8988T (cell line): ENCODE measurements at regions not wholly inside any gene's neighbourhood (a gene's known extent, or its start where the extent isn't known, plus 50 kb on each side); places are given as distances from the start of the nearest gene placed in this dataset.

Source experiments
- DNase-seq: peaks from one replicate; pipeline ENCODE4 v3.0.0; 2011

DNA sequence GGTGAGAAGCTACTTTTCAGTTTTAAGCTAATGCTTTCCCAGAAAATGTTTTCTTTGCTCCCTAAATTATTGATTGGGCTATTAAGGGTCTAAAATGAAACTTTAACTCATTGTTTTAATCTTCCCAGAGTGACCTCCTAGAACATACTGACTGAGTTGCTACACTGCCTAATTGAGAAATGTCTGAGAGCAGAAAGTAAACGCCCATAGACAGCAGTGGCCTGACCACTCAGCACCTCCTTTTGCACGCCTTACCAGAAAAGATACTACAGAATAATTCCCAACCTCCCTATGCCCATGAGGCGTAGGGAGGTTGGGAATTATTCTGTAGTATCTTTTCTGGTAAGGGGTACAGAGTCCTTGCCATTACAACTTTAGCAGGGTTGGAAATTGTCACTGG, 381.8 kb upstream of the LCORL start:
- no peak for DNase-seq

DNA sequence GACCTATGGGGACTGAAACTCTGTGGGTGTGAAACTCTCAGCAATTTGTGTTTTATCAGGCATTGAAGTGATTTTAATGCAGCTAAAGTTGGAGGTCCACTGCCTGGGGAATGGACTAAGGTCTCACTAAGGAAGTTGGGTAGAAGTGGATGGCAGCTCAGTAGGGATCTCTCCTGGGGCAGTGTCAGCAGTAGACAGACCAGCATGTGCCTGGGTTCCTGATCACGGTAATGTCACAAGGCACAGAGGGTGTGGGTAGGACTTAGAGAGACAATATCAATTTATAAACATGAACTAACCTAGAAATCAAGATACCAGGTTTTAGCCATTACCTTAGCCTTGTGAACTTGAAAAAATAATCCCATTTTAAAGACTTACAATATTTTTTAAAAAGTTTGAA, 380.3 kb upstream of the LCORL start:
- no peak for DNase-seq

DNA sequence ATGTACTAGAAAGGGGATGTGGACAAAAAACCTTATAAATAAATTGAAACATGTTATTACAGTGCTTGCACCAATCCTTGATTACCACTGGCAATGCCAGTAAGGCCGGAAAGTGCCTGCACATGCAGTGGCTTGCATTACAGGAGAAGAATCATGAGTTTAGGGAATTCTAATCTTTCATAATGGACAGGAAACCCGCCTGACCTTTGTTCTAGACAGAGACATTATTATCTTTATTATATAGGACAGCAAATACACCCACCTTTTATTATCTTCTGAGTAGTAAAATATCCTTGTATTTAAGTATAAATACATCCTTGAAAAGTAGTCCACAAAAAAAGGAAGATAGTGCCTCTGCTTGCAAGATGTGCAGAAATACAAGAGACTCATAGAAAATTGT, 379.9 kb upstream of the LCORL start:
- no peak for DNase-seq

DNA sequence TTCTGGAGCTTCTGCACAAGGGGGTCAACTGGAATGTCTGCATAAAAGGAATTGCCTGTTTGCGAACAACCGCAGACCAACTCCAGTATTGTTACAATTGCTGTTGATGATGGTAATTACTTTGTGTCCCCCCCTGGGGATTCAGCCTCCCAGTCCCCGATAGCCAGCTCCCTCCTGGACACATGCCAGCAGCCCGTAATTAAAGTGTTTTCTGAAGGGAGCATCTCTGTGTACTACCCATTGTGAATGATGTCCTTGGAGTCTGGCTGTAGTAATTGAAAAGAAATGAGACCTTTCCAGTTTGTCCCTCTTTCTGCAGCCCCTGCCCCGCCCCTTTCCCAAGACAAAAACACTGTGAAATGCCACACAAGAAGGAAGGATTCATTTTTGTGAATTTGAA, 377.1 kb upstream of the LCORL start:
- no peak for DNase-seq

DNA sequence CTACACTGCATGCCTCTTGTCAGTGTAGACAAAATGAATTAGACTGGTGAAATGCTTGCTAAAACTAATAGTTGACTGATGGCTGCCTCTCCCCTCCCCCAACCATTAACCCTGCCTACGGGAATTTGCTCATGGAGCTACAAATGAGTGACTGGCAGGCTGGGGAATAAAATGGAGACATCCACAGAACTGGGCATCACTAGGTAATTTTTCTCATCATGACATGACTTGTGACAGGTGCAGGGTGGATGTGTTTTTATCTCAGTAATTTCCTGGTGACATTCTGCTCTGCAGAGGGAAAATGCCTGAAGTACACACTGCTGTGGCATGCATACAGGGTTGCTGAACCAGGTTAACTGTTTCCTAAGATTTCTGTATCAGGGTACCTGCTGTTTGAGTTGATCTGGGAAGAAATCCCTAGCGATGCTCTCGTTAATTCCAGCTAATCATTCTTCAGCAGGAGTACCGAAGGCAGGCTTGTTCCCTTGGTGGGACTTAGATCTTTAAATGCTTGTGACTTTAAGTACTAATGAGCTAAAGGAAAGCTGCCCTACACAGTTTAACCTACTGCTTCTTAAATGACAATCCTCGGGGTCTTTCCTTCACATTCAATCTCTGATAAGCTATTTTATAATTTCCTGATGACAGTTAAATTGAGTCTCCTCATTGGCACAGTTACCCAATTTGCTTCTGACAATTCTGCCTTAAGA, 376.3 kb upstream of the LCORL start:
- DNase-seq = no peak

DNA sequence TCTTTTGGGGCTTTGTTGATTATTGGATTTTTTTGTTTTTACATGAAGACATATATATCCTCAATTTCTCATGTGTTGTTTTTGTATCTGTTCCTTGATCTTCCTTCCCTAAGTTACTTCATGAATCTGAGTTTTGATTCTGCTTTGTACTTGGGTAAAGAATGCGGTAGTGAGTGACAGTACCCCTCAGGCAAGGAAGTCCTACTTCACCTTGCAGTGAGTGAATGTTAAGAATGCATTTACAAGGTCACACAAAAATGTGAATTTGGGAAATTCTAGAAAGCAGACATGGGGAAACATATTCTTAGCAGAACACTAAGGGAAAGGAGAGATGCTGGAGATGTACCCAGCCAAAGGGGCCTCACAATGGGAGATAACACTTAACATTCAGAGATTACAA, 373.1 kb upstream of the LCORL start:
- DNase-seq = no peak

DNA sequence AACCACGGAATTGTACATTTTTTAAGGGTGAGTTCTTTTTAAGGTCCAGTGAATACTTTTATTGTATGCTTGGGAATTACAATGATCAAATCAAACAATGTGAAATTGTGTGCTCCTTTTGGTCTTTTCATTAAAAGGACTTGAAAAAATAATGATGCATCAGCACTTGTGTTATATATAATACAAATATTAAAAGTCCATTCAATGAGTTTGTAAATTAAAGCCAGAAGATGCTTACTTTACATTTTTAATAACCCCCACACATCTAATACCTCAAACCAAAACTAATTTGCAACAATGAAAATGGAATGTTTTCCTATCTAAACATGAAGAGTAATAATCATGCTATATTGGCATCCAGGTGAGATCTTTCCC, 369.8 kb upstream of the LCORL start:
- no peak for DNase-seq

DNA sequence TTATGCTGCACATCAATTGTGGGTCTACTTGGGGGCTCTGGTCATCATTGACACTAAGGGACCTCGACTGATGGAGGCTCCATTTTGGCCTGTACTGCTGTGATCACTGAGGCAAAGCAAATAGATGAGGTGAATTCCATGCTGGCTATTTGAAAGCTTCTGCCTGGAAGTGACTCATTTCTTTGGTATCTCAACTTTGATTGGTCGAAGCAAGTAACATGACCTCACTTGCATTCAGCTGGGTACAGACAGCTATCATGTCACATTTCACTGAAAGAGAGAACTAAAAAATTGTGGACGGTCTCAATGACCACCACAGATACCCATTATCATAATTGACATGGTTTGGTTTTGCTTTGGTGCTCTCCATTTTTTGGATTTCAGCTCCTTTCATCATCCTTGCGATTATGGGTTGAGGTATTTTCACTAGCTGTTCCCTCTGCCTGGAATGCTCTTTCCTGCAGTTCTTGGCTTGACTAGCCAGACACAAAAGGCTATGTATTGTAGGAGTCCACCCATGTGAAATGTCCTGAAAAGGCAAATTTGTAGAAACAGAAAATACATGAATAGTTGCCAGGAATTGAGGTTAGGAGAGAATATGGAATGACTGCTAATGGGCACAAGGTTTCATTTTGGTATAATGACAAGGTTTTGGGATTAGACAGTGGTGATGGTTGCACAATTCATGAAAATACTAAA, 369.2 kb upstream of the LCORL start:
- no peak for DNase-seq

DNA sequence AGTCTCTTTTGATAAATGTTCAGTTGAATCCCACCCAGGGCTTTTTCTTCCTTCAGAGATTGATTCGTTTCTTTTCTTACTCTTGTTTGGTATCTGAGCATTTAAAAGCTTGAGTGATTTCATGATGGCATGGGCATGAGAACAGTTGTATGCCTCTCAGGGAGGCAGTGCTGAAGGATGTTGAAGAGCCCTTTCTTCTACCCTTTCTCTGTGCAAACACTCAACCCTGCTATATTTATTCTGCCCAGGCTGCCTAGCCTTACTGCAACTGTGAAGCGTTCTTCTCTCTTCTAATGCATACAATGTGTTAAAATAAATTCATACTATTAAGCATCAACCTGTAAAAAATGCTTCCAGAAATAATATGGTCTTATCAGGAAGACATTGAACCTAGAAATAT, 367.6 kb upstream of the LCORL start:
- no peak for DNase-seq

DNA sequence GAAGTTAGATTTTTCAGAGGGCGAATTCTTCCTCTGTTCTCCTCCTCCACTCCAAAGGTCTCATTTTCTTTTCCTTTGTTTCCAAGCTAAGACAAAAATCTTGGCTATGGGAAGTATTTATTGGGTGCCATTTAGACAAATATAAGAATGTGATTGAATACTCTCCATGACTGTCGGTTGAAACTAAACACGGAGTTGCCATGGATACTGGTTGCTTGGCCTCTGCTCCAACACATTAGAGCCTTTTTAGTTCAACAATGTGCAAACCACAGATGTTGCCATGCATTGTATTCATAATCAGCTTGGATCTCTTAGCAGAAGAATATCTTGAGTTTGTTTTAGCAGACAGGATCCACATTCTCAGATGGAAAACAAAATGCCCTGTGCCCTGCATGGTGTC, 366.5 kb upstream of the LCORL start:
- DNase-seq = no peak

DNA sequence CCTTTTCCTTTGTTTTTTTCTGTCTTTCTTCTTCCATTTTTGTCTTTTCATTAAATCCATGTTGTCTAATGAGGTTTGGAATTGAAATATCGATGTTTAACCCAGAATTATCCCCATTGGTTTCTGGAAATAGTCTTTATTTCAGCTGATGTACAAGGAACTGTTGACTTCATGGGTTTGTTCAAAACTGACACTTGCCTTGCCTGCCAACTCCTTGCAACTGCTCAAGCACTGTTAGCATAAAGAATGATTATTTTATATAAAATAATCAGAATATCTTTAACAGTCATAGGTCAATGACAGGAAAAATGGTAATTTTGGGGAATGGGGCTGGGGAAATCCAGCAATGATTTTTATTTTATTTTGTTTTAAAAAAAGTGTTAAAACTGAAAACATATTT, 359.6 kb upstream of the LCORL start:
- DNase-seq = no peak

DNA sequence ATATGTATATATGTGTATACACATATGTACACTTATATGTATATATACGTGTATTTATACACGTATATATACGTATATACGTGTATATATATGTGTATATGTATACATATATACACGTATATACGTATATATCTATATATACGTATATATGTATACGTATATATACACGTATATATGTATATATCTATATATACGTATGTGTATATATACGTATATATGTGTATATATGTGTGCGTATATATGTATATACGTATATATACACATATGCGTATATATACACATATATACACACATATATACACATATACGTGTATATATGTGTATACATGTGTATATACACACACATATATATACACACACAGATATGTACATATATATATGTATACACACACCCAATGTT, 348.0 kb upstream of the LCORL start:
- no peak for DNase-seq

DNA sequence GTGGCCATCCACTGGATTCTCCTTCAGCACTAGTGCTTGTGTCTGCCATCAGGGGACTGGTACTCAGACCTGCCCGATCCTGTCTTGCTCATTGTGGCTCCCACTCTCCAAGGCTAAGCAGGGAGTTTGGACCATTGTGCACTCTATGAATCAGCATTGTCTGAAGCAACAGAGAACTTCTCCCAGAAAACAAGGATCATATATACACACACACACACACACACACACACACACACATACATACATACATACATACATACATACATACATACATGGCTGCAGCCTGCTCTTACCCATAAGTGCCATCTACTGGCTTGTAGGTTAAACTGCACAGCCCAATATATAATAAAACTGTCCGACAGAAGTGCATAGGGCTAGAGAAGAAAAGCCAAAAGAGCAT, 345.3 kb upstream of the LCORL start:
- no peak for DNase-seq

DNA sequence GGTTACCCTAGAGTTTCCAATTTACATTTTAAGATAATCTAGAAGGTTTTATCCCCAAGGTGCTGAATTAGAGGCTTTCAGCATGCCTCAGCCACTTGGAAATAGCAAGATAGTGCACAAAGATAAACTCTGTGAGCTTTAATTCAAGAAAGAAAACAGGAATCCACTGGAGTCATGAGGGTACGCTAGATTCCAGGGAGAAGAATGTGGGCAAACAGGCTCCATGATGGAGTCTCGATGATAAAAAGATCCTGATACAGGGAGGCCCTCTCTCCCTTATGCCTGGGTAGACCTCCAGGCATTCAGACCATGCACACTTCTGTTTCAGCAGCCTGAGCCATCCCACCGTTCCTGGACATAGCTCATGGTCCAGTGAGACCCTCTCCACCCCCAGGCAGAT, 344.6 kb upstream of the LCORL start:
- DNase-seq = no peak

DNA sequence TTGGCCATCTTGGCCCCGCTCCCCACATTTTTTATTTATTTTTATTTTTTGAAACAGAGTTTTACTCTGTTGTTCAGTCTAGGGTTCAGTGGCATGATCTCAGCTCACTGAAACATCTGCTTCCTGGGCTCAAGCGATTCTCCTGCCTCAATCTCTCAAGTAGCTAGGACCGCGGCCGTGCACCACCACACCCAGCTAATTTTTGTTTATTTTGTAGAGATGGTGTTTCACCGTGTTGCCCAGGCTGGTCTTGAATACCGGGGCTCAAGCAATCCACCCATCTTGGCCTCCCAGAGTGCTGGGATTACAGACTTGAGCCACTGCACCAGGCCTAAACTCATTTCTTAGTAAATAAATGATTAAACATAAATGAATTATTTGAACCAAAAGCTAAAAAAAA, 322.0 kb upstream of the LCORL start:
- no peak for DNase-seq

DNA sequence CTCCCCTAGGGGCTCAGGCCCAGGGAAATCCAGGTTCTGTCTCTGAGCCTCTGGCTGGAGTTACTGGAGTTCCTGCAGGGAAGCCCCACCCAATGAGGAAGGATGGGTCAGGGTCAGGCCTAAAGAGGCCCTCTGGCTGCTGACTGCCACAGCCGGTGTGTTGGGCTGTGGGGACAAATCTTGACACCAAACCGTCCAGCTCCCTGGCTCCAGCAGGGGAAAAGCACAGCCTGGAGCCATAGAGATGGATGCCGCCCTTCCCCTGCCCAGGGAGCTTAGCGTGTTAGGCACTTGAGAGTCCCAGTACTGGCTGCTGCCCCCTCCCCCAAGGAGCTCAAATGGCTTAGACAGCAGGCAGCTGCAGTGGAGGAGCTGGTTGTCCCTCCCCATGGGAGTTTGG, 321.3 kb upstream of the LCORL start:
- DNase-seq = no peak

DNA sequence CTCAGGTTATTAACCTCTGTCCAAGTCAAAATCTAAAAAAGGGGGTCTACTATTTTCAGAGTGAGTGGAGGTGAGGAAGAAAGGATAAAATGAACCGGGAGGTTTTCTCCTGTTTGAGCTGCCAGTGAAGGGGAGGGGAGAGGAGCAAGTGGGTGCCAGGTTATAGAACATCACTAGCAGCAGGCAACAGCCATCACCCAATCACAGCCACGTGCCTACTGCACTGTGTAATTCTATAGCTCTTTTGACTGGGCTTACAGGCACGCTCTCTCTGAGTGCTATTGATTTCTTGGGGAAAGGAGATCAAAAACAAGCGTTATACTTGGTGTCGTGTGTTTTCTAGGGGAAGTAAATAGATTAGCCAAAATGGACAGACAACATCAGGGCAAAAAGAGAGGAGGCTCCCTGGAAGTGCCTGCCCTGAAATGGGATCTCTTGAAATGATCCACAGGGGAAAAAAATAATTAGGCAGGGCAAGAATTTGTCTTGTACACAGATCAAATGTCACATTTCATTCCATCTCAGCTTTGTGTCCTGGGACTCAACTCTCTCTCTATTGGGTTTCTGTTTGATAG, 300.5 kb upstream of the LCORL start:
- no peak for DNase-seq

DNA sequence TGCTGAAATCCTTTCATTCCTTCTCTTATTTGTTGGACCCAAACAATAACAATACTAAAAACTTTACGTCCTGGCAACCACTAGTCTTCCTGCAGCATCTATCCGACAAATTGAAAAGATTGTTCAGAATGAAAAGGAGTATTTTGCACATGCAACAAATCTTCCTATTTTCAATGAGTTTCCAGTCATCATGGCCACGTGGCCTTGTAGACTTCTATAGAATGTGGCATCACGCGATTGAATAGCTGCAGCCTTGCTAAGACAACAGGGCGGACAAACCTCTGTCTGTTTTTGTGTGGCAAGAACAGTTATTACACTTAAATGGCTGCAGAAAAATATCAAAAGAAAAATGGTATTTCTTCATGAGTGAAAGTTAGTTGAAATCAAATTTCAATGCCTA, 297.9 kb upstream of the LCORL start:
- no peak for DNase-seq

DNA sequence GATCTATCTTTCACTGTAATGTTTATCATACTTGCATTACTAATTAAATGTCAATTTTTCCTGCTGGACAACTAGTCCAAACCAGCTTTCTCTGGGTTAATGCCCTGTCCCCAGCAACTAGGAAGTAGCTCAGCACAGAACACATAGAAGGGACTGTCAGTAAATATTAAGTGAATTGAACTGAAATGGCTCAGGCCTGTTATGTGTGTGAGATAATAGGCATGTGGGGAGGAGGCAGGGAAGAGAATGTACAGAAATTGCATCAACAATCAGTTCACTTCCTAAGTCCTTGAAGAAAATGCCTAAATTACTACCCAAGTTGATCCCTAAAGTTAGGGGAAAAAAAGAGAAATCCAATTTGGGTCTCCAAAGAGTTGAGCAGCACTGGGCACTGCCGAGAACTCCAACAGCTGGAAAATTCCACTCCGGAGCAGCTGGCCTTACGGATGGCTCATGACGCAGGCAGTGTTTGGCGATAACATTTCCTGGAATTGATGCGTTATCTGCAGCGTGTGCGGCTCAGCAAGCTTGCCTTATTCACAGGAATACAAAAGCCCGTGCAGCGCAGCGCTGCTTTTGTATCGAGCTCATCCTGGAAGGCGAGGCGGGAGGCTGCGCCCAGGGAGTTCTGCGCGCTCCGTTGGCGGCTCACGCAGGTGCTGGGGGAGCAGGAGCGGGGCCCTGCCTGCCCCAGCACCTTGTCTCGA, 297.3 kb upstream of the LCORL start:
- DNase-seq = no peak

DNA sequence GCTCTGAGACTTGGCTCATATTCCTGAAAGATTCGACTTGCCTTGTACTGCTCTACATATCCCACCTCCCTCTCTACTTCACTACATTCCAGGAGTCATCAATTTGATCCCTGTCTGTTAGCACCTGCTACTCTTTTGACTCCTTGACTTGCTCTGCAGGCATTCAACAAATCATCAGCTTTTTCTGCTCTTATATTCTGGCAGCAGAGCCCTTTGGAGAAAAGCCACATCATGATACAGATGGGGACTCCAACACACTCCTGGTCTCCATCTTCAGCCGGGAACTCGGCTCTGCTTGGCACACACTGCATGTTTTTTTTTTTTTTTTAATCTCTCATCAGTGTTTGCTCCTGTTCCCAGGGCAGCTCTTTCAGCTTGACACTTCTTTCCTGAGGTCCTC, 293.2 kb upstream of the LCORL start:
- no peak for DNase-seq

DNA sequence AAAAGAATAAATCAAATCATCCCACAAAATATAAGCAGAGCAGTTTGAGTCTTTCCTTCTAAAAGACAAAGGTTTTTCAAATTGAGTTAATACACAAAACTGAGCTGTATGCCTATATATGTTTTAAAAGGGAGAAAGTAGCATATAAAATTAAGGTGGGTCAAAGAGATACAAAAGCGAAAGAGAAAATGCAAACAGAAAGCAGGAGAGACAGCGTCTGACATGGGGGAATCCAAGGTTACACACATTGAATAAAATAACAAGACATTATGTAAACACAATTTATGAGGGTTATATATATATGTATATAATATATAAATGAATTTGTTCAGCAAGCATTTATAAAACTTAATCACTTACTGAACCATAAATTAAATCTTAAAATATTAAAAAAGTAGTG, 276.1 kb upstream of the LCORL start:
- no peak for DNase-seq

DNA sequence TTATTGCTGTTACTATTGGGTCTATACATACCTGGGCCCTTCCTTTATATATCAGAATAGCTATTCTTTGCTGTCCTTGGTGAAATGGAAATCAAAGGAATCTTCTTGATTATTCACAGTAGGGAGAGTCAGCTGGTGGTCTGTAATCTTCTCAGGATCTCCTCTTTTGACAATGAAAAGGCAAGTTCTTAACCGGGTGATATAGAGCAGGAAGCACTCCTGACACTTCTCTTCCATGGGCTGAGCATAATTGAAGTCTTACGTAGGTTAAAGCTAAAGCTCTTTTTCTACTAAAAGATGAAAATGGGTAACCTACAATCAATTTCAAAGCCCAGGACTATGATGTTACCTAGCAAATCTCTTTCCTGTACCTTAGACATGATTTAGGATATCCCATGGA, 274.9 kb upstream of the LCORL start:
- DNase-seq = no peak

DNA sequence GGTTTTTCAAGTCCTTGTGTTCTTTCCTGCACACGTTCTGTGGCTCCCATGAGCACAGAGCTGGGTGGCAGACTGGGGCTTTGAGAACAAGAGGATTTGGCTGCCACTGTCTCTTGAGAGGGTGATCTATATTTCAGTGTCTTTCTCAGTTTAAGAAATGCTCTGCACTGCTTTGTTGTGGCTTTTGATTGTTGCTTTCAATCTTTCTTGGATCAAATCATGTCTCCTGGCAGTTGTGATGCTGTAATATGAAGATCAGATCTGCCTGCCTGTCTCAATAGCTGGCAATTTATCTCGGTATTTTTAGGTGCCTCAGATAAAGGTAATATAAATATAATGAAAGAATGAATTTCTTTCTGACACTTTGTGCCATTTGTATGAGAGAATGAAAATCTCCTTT, 273.3 kb upstream of the LCORL start:
- DNase-seq = no peak

DNA sequence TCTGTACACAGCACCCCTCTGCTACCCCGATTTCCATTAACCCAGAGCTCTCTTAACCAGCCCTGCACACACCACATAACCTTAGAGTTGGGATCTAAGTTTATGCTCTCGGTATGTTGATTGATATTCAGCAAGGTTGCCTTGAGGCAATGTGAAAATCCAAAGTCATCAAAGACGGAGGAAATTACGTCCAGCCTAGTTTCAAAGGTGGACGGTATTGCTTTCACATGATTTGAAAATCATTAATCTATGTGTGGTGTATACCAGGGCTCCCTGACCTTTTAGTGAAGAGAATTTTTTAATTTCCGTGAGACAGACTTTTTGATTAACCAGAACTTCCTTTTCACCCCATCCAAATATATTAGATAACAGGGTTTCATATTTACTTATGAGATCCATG, 272.5 kb upstream of the LCORL start:
- no peak for DNase-seq
